Esophagus squamous epithelium (tissue), 4 donors: ENCODE measurements at regions not wholly inside any gene's neighbourhood (a gene's known extent, or its start where the extent isn't known, plus 50 kb on each side); places are given as distances from the start of the nearest gene placed in this dataset.

Source experiments
- POLR2A ChIP-seq, 4 donors: fragments of 450-650 bp; IDR thresholded peaks; one replicate each; pipeline ENCODE4 v1.6.1; 2017; ENCODE audit warnings: antibody characterized with exemption in 4 of 4, mild to moderate bottlenecking in 4 of 4, moderate library complexity in 3 of 4
- TF ChIP-seq, protein P1 (sequence below), 6 experiments: fragments of 450-650 bp in 4 of 6; fragments of 200-600 bp in 2 of 6; sonication (generic) in 2 of 6; IDR thresholded peaks; one replicate each; pipeline ENCODE4 v1.5.1; 2016 to 2019; ENCODE audit warnings: antibody characterized with exemption in 6 of 6, mild to moderate bottlenecking in 4 of 6, moderate library complexity in 4 of 6

DNA sequence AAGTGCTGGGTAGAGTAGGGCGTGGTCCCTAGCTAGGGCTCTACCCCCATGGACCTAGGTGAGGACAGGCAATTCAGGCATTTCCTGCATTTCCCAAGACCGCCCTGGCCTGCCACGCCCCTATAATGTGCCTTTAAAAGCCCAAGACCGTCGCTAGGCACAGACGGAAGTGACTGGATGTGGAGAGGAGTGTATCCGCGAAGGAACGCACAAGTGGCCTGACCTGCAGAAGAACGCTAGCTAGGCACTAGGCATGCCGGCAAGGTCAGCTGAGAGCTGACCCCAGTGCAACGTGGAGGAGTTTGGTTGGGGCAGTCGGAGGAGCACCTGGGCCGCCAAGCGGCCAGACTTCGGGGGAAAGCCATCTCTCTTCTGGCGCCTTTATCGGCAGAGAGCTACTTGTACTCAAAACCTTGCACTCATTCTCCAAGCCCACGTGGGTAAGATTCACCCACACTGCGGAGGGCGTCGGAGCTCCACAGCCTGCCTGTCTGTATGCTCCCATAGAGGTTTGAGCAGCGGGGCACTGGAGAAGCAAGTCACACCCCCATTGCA is 370.0 kb downstream of the FGF9 start:
- TF ChIP-seq, protein P1, sequence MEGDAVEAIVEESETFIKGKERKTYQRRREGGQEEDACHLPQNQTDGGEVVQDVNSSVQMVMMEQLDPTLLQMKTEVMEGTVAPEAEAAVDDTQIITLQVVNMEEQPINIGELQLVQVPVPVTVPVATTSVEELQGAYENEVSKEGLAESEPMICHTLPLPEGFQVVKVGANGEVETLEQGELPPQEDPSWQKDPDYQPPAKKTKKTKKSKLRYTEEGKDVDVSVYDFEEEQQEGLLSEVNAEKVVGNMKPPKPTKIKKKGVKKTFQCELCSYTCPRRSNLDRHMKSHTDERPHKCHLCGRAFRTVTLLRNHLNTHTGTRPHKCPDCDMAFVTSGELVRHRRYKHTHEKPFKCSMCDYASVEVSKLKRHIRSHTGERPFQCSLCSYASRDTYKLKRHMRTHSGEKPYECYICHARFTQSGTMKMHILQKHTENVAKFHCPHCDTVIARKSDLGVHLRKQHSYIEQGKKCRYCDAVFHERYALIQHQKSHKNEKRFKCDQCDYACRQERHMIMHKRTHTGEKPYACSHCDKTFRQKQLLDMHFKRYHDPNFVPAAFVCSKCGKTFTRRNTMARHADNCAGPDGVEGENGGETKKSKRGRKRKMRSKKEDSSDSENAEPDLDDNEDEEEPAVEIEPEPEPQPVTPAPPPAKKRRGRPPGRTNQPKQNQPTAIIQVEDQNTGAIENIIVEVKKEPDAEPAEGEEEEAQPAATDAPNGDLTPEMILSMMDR (IDR thresholded peaks at IDR 0.05), result no peak
- no peak for TF ChIP-seq POLR2A (IDR thresholded peaks at IDR 0.05)
